Tibial artery (tissue), 4 donors: ENCODE measurements at regions not wholly inside any gene's neighbourhood (a gene's known extent, or its start where the extent isn't known, plus 50 kb on each side); places are given as distances from the start of the nearest gene placed in this dataset.

Source experiments
- DNase-seq, 2 donors: peaks; one replicate each; pipeline ENCODE4 v3.0.0-alpha.2; 2019
- H3K27ac ChIP-seq, 2 donors: fragments of 200-600 bp; sonication (generic) in 1 of 2; 1 replicate in 1 of 2; 2 replicates in 1 of 2; pipeline ENCODE4 v1.5.1; 2018 to 2019; ENCODE audit warnings: mild to moderate bottlenecking in 1 of 2
- H3K27me3 ChIP-seq, 2 donors: fragments of 200-600 bp; sonication (generic) in 1 of 2; one replicate each; pipeline versions ENCODE4 v1.5.1 to v1.6.0; 2016 to 2019
- H3K36me3 ChIP-seq, 3 donors: fragments of 200-600 bp; sonication (generic) in 2 of 3; one replicate each; pipeline ENCODE4 v1.5.1; 2016 to 2019; ENCODE audit warnings: mild to moderate bottlenecking in 2 of 3
- H3K4me1 ChIP-seq, 4 donors: fragments of 200-600 bp; sonication (generic) in 2 of 4; 1 replicate in 3 of 4; 2 replicates in 1 of 4; pipeline ENCODE4 v1.5.1; 2016 to 2019
- H3K4me3 ChIP-seq, 2 donors: fragments of 200-600 bp; sonication (generic) in 1 of 2; 1 replicate in 1 of 2; 2 replicates in 1 of 2; pipeline ENCODE4 v1.5.1; 2018 to 2019; ENCODE audit warnings: mild to moderate bottlenecking in 2 of 2
- H3K9me3 ChIP-seq, 3 donors: fragments of 200-600 bp; sonication (generic) in 1 of 3; one replicate each; pipeline ENCODE4 v1.5.1; 2016 to 2019
- intact Hi-C: fragments of 100-400 bp; cut with DNase I; formaldehyde crosslinking; loops from one replicate; pipeline ENCODE4 v1.15.0; 2023; ENCODE audit warnings: low total_unique reads
- TF ChIP-seq, protein P1 (sequence below), 2 experiments: fragments of 200-600 bp in 1 of 2; fragments of 450-650 bp in 1 of 2; IDR thresholded peaks; one replicate each; pipeline ENCODE4 v1.5.1; 2017 to 2019; ENCODE audit warnings: antibody characterized with exemption in 2 of 2, mild to moderate bottlenecking in 1 of 2, moderate library complexity in 1 of 2

DNA sequence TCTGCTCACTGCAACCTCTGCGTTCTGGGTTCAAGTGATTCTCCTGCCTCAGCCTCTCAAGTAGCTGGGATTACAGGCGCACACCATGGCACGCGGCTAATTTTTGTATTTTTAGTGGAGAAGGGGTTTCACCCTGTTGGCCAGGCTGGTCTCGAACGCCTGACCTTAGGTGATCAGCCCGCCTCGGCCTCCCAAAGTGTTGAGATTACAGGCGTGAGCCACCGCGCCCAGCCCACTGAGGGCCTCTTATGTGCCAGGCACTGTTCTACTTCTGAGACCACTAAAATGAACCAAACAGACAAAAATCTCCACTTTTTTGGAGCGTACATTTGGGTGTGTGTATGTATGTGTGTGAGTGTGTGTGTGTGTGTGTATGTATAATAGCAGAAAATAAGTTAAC, 117.2 kb upstream of the H2AZ1 start:
- H3K4me1 ChIP-seq = no peaks in the 10 kb centered on the region
- TF ChIP-seq, protein P1, sequence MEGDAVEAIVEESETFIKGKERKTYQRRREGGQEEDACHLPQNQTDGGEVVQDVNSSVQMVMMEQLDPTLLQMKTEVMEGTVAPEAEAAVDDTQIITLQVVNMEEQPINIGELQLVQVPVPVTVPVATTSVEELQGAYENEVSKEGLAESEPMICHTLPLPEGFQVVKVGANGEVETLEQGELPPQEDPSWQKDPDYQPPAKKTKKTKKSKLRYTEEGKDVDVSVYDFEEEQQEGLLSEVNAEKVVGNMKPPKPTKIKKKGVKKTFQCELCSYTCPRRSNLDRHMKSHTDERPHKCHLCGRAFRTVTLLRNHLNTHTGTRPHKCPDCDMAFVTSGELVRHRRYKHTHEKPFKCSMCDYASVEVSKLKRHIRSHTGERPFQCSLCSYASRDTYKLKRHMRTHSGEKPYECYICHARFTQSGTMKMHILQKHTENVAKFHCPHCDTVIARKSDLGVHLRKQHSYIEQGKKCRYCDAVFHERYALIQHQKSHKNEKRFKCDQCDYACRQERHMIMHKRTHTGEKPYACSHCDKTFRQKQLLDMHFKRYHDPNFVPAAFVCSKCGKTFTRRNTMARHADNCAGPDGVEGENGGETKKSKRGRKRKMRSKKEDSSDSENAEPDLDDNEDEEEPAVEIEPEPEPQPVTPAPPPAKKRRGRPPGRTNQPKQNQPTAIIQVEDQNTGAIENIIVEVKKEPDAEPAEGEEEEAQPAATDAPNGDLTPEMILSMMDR (IDR thresholded peaks at IDR 0.05) = no peak
- DNase-seq = no peak
- no peaks in the 10 kb centered on the region for H3K36me3 ChIP-seq
- H3K27ac ChIP-seq = no peak overlapping the region
- intact Hi-C loops = no loop called here
- peaks cover 0 to 3% of the 10 kb centered on the region in 2 donors for H3K27me3 ChIP-seq
- no peaks in the 10 kb centered on the region for H3K9me3 ChIP-seq
- H3K4me3 ChIP-seq = no peak overlapping the region

GRCh38 chr4:100063355-100063754, 113.3 kb upstream of the H2AZ1 start:
- no peaks in the 10 kb centered on the region for H3K36me3 ChIP-seq
- no peak overlapping the region for H3K27ac ChIP-seq
- no peak overlapping the region for H3K4me3 ChIP-seq
- H3K9me3 ChIP-seq = no peaks in the 10 kb centered on the region
- H3K27me3 ChIP-seq = peaks cover 0 to 3% of the 10 kb centered on the region in 2 donors
- H3K4me1 ChIP-seq = no peaks in the 10 kb centered on the region
- no peak for DNase-seq
- intact Hi-C loops = no loop called here
- TF ChIP-seq, protein P1 (IDR thresholded peaks at IDR 0.05) = no peak

- H3K9me3 ChIP-seq = no peaks in the 10 kb centered on the region
- H3K4me1 ChIP-seq = no peaks in the 10 kb centered on the region
- H3K4me3 ChIP-seq = no peak overlapping the region
- H3K27me3 ChIP-seq = peaks cover 0 to 3% of the 10 kb centered on the region in 2 donors
- intact Hi-C loops = no loop called here
- H3K27ac ChIP-seq = no peak overlapping the region
- TF ChIP-seq, protein P1 (IDR thresholded peaks at IDR 0.05) = no peak
- no peak for DNase-seq
- no peaks in the 10 kb centered on the region for H3K36me3 ChIP-seq
These were observed 112.8 kb upstream of the H2AZ1 start for GRCh38 chr4:100062921-100063320.

- TF ChIP-seq, protein P1 (IDR thresholded peaks at IDR 0.05) = no peak
- intact Hi-C loops = no loop called here
- H3K27ac ChIP-seq = no peak overlapping the region
- no peak for DNase-seq
- H3K36me3 ChIP-seq = no peaks in the 10 kb centered on the region
- H3K27me3 ChIP-seq = peaks cover 0 to 3% of the 10 kb centered on the region in 2 donors
- no peaks in the 10 kb centered on the region for H3K4me1 ChIP-seq
- H3K9me3 ChIP-seq = no peaks in the 10 kb centered on the region
- no peak overlapping the region for H3K4me3 ChIP-seq
These were observed 111.8 kb upstream of the H2AZ1 start for GRCh38 chr4:100061835-100062234.

DNA sequence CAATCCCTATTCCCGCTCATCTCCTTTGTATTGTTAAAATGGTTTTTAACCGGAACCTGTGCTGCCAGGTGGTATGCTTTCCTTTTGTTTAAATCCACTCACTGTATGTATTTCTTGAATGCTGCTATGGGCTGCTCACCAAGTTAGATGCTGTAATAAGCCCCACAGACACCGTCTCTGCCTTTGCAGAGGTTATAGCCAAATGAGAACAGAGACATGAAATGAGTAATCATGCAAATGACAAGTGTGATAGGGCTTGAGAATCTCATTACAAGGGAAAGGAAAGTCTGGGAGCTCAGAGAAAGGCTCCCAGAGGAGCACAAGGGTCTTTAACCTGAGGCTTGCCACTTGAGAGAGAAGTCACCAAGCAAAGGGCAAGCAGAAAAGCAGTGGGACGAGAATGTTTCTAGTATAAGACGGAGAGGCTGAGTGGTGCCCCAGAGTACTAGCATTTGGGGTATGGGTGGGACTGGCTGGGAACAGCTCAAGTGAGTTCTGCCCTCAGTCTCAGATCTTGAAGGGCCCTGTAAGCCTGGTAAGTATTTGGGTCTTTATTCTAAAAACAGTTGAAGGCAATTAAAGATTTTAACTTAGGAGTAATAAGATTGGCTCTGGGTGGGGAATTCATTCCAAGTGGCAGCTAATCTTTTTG, 110.8 kb upstream of the H2AZ1 start:
- Histone ChIP-seq H3K36me3 (no peaks in the 10 kb centered on the region), H3K27me3 (no peaks in the 10 kb centered on the region), H3K4me1 (no peaks in the 10 kb centered on the region), H3K9me3 (no peaks in the 10 kb centered on the region), H3K4me3 (no peak overlapping the region), H3K27ac (no peak overlapping the region)
- DNase-seq = no peak
- TF ChIP-seq, protein P1 (IDR thresholded peaks at IDR 0.05) = no peak
- intact Hi-C loops = no loop called here

GRCh38 chr4:100059467-100059866, 109.4 kb upstream of the H2AZ1 start:
- no peak overlapping the region for H3K4me3 ChIP-seq
- H3K9me3 ChIP-seq = no peaks in the 10 kb centered on the region
- H3K36me3 ChIP-seq = no peaks in the 10 kb centered on the region
- intact Hi-C loops = no loop called here
- TF ChIP-seq, protein P1 (IDR thresholded peaks at IDR 0.05) = no peak
- H3K27me3 ChIP-seq = no peaks in the 10 kb centered on the region
- H3K27ac ChIP-seq = no peak overlapping the region
- DNase-seq = no peak
- H3K4me1 ChIP-seq = no peaks in the 10 kb centered on the region
